Limb (tissue), 2 donors: ENCODE measurements at regions not wholly inside any gene's neighbourhood (a gene's known extent, or its start where the extent isn't known, plus 50 kb on each side); places are given as distances from the start of the nearest gene placed in this dataset.

Experiments used
- DNase-seq, 2 donors: peaks; one replicate each; pipeline ENCODE4 v3.0.0-alpha.2; 2016; ENCODE audit errors: extremely low spot score in 2 of 2

DNA sequence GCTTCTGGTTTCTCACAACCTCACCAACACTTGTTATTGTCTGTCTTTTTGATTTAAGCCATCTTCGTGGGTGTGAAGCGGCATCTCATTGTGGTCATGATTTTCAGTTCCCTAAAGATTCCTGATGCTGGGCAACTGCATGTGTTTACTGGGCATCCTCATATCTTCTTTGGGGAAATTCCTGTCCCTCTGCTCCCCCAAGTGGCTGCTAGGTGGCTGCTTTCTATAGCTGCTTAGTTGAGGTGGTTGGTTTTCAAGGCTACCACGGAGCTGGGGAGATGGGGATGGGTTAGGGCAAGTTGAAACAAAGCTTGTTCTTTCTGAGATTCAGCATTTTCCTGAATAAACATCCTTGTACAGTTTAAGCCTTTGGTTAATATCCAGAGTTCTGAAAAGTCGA lies 403.9 kb upstream of the SULF2 start:
- no peak for DNase-seq

DNA sequence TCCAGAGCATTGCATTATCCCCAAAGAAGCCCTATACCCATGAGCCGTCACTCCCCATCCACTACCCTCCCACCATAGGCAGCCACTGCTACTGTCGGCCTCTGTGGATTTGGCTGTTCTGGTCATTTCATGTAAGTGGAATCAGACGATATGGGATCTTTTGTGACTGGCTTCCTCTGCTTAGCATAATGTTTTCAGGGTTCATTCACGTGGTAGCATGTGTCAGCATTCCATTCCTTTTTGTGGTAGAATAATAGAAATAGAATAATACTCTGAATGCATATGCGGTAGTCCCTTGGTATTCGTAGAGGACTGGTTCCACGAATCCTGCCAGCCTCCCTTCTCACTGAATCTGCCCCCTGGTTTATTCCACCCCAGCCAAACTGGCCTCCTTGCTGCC lies 402.6 kb upstream of the SULF2 start:
- DNase-seq: no peak

DNA sequence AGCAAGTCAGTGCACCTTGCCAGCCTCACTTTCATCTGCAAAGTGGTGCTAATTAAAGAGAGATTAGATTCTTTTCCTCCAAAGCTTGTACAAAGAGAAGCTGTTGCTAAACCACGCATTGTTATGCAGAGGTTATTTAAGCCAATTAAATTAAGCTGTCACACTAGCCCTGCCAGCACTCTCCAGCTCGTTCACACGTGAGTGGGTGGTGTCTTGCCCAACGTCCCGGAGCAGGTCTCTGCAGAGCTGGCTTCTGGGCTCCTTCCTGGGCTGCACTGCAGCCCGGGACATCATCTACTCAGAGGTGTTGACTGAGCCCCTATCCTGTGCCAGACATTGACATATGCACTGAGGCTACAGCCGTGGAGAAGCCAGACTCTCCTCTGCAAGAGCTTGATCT lies 401.6 kb upstream of the SULF2 start:
- DNase-seq: no peak

DNA sequence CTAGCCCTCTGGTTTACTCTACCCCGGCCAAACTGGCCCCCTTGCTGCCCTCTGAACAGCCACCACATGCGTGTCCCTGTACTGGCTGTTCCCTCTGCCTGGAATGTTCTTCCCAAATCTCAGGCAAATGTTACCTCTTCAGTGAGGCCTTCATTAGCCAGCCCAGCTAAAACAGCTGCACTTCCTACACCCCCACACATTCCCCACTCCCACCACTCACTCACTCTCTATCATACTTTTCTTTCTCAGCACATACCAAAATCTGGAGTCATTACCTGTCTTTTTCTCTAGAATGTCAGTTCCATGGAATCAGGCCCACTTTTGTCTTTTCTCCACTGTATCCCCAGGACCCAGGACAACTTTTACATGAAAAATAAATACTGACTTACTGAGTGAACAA lies 401.2 kb upstream of the SULF2 start:
- DNase-seq: no peak

DNA sequence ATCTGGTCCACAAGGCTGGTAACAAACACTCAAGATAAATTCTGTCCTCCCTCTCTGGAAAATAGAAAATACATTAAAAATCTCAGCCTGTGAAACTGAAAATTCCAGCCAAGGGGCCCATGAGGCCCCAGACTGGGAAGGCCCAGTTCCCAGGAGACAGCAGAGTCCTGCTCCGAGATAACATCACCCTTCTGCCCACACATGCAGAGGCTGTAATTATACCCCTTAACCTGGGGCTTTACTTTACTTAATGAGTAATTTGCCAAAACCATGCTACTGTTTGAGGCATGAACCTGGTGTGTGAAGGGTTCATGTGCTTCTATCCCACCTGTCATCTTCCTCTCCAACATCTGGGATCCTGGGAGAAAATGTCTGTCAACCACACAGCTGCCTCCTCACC lies 398.9 kb upstream of the SULF2 start:
- no peak for DNase-seq

DNA sequence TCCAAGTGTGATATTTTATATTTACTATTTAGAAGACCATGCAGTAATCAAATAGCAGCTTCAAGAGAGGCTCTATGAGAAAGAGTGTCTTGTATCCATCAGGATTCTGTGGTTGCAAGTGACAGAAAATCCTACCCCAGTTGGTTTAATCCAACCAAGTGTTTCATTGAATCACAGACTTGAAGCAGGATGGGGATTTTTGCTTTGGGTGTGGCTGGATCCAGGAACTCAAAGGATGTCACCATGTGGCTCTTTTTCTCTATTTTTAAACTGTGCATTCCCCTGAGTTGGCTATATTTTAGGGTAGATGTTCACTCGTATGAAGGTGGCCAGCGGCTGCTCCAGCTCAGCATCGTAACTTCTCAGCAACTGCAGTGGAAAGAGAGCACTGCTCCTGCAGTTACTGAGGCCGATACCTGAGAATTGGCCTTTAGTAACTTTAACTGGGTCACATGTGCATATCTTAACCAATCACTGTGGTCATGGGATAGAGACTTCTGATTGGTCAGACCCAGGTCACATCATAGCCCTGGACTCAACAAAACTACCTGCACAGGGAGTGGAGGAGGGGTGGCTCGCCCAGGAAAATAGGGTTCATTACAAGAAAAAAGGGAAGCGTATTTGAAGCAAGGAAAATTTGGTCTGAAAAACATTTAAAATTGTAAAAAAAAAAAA lies 396.1 kb upstream of the SULF2 start:
- DNase-seq: no peak

DNA sequence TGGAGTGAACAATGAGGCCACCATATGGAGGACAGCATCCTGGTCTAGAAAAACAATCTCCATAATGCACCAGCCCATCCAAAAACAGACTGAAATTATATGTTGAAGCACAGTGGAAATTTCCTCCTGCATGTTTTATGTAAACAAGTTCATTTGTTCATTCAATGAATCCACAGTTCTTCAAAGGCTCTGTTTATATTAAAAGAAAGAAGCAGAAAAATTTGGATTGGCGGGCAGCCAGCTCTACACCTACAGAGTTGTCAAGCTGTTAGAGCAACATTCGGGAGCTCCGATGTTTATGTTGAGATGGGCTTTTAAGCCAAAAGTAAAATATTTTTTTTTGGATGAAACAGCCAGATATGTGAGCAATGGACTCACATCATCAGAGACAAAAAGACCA lies 395.3 kb upstream of the SULF2 start:
- no peak for DNase-seq

DNA sequence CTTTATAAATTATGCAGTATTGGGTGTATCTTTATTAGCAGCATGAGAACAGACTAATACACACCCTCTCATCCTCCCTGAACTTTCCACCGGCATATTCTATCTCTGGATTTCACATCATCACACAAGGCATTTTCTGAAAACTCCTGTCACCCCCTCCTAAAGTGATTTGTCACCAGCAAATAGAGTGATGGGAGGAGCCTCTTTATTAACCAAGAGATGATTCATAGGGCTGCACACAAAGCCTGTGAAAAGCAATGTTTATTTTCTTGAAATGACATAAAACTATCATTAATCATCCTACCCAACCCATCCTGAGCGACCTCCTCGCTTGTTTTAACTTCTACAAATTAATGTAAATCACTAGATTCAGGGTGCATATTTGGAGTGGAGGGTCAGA lies 394.7 kb upstream of the SULF2 start:
- no peak for DNase-seq

DNA sequence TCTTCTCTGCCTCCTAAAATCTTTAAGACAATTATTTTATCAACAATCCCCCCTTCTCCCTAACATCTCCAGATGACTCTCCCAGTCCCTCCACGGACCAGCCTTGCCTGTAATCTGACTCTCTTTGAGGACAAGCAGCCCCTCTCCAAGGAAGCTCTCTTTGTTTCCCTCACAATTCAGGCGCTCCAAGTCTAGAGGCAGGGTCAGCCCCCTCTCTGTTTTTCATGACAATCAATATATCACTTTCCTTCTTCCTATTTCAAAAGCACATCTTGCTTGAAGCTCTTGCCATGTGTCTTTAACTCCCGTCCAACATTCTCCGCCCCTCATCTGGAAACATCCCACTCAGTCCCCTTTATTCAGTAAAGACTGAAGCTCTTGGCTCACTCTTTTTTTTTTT lies 393.4 kb upstream of the SULF2 start:
- DNase-seq: no peak

DNA sequence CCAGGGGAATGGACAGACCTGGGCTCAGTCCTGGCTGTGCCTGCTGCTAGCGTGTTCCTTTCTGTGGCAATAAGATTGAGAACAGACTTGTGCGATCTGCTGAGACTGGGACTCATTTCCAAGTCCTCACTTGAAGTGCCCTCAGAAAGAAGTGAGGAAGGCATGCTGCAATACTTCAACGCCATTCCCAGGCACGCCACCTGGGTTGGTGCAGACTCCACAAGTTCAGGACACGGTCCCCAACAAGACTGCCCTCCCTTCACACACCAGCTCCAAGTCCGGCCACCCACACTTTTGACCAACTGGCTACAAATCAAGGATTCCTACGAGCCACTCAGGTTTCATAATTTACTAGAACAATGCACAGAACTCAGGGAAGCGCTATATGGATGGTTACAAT lies 391.8 kb upstream of the SULF2 start:
- no peak for DNase-seq

DNA sequence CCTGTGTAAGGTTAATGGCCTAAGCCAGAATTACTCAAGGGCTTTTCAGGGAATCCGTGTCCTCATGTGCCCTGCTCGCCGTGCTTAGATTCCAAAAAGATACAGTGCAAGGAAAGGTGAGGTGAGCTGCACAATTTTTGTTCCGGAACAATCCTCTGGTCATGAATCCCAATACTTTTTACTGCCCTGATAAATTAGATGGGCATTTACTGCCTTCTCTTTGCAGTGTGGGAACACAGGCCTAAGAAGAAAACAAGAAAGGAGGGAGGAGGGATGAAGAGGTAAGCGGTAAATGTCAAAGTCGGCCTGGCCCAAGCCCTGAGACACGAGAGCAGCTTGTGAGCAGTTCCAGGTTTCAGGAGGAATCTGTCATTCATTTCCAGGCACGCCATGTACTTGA lies 390.9 kb upstream of the SULF2 start:
- DNase-seq: no peak

DNA sequence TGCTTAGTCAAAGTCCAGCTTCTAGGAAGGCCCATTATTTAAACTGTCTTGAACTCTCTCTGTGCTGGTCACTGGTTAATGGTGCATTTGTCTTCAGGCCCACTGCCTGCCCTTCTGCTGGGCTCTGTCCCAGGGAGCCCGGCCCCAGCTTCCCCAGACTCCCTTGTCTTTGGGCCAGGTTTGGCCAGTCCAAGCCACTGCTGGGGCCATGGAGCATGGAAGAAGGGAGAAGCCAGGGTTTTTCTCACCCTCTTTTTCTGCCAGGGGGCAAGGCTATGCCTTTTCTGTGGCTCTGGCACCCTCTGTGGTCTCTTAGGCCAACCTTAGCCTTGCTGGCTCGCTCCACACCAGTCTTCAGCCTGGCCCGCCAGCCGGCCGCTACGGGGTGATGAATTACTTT lies 390.0 kb upstream of the SULF2 start:
- DNase-seq: no peak

DNA sequence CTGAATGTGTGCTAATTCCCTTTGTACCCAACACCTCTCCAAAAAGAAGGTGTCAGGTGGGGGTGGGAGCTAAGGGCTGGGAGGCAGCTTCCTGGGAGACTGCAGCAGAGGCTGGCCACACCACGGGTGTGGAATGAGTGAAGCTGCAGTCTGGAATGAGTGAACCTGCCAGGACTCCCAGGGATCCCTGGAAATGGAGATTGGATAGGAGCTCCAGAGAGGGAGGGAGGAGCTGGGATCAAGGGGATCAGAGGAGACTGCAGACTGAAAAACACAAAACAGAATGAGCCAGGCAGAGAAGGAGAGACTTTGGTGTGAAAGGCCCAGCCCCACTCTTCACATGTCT lies 387.0 kb upstream of the SULF2 start:
- no peak for DNase-seq

DNA sequence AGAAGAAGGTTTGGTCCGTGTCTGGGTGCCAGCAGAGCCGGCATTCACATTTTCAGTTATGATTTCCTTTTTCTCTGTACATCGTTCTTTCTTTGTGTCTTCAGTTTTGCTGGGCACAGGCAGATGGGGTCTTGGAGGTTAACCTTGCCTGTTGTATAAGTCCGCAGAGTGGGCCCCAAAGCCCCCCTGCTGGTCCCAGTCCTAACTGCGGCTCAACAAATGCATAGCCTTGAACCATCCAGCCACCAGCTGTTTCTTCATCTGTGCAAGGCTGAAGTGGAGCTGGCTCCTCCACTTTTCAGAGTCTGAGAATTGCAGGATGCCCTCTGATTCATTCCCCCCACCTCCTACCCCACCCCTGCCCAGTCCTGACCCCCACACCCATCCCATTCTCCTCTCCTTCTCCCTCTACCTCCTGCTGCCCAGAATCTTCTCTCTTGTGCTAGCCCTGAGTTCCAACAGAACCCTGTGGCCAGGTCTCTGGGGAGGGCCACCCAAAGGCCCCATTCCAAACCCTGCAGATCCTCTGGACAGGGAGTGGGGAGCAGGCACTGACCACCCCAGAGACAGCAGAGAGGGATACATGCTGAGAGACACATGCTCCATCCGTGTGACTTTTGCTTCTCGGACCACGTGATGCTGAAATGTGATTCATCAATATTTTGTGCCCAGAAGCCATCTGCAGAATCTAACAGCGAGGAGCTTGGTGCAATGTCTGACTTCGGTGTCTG lies 386.5 kb upstream of the SULF2 start:
- no peak for DNase-seq

DNA sequence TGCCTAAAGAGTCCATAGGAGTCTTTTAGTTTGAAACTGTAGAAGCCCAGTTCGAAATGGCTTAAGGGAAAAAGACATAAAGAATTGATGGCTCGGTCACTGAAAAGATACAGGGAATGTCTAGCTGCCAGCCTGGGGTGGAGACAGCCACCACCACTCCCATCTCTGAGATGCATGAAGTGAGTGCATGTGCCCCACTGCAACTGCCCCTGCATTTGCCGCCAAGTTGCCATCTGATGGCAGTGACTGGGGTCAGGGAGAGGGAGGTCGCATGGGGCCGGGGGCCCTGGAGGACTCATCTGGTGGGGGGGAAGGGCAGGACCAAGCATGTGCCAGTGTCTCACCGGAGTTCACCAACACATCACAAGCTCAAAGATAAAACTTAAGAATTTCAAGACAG lies 385.8 kb upstream of the SULF2 start:
- DNase-seq: no peak

DNA sequence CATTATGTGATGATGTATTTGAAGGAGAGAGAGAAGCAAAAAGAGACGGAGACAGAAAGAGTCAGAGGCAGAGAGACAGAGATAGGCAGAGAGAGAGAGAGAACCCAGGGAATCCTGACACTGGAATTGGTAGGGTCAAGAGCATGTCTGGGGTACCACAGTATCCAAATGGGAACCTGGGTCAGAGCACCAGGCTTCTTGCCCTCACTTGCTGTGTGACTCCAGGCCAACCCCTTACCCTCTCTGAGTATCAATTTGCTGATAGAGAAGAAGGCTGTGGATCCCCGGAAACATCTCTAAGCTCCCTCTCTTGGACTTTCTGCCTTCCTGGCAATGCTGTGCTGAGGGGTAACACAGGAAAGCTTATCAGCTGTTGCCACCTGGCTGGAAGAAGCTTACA lies 385.3 kb upstream of the SULF2 start:
- DNase-seq: no peak

DNA sequence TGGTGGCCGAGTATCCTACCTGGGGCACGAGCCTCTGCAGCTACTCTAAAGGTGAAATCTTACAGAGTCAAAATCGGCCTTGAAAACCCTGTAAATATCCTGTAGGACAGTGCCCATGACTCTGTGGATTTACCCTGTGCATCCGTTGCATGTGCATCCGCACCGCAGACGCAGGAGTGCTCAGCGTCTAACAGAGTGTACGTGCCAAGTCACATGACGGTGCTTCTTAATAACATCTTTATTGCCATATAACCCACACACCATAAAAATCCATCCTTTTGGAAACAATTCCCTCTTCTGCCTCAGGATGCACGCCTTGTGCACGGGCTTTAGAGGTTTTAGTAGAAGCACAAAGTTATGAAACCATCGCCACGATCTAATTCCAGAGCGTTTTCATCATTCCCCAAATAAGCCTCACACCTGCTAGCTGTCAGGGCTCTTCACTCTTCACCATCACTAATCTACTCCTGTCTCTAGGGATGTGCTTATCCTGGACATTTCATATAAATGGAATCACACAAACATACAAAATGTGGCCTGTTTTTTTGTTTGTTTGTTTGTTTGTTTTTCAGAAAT lies 384.5 kb upstream of the SULF2 start:
- DNase-seq: peak in 1 of 2 donors; percentile 44

DNA sequence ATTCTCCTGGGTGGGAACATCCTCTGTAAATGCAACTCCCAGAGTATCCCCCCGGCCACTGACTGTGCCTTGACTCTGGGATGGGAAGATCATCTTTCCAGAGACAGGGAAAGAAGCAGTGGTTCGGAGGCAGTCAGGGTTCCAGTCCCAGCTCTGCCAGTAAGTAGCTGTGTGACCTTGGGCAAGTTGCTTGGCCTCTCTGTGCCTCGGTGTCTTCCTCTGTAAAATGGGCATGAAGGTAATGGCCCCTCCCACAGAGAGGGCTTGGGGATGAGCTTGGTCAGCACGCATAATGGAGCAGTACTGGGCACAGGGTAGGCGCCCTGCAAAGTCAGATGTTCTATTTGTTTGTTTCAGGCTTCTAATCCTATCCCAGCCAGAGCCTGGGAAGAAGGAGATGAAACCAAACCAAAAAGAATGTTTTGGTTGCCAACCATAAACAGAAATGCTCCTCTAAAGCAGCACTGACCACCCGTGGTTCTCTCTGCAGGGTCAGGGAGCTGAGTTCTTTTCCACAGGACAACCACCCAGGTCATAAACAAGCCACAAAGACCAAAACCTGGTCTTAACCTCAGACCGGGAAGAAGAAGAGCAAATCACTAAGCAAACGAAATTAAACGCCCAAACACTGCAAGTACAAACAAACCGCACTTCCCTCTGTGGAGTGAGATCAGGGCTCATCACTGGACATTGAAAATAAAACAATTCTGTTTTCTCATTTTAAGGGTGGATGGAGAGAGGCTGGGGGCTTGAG lies 381.0 kb upstream of the SULF2 start:
- no peak for DNase-seq

DNA sequence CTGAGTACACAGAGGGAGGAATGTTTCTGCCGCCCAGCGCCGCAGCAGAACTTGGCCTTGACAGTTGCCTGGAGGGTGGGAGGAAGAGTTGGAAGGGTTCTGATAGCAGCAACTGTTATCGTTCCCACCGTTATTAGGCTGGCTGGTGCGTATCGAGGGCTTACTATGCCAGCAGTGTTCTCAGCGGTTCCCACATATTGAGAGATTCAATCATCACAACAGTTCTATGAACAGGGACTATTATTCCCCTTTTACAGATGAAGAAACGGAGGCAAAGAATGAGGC lies 380.1 kb upstream of the SULF2 start:
- DNase-seq: no peak

DNA sequence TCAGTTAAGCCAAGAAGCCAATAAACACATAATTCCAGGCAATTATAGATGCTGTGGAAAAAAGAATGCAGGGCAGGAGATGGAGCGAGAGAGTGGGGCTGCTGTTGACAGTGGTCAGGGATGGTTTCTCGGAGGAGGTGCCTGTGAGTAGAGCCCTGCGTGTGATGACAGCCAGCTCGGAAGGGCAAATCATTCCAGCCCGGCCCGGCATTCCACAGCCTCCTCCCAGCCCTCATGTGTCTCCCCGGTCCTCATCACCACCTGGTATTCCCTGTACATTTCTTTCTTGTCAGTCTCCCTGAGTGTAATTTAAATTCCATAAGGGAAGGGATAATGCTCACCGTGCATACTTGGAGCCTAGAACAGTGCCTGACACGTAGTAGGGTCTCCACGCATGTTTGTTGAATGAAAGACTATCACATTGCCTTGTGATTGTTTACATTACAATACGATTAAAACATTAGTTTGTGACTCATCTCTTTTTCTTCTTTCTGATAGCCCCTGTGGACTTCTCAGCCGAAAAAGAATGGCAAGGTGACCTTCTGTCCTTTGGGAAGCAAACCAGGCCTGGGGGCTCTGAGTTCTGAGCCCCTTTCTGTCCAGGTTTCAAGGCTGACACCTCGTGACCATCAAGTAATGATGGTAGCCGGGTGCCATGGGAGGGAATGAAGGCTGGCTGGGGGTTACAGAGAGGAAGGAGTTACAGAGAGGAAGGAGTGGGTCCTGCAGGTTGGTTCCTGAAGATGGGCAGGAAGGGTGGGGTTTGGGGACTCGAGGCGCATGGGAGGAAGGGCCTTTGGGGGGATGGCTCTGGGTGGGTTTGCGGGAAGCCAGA lies 379.5 kb upstream of the SULF2 start:
- DNase-seq: no peak

DNA sequence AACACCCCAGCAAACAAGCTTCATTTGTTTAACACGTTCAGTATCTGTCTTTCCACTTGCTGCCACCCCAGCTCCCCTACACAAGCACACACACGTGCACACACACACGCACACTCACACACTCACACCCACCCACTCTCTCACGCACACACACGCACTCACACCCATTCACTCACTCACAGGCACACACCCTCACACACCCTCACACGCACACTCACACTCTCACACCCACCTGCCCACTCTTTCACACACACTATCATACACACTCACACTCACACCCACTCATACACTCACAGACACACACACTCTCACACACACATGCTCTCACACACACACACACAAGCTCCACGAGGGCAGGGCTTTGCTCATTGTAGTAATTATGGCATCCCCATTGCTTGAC lies 378.8 kb upstream of the SULF2 start:
- no peak for DNase-seq

DNA sequence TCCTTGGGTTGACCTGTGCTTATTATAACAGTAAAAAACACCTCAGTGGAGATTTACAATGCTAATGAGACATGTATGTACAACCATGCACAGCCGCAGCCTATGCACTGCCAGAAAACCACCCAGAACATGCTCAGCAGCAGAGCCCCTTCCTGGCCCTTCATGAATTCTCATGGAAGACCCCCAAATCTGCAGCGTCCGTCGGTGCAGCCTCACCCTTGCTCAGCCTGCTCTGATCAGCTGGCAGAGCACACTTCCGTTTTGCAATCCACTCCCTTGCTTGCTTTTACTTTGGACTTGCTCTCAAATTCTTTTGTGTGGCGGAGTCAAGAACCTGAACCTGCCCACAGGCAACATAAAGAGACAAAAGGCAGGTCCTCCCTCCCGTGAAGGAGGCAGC lies 378.2 kb upstream of the SULF2 start:
- DNase-seq: no peak
